ENCODE measurements at regions not wholly inside any gene's neighbourhood (a gene's known extent, or its start where the extent isn't known, plus 50 kb on each side); places are given as distances from the start of the nearest gene placed in this dataset.

GRCh38 chr1:87702455-87702854 is 373.8 kb downstream of the LMO4 start:
- Histone ChIP-seq H3K4me1 (no peaks in the 10 kb centered on the region), H3K27me3 (no peaks in the 10 kb centered on the region)
- intact Hi-C loops (cut with DNase I; ENCODE audit: low total_unique reads), result no loop called here

GRCh38 chr1:87705233-87705632 is 376.6 kb downstream of the LMO4 start:
- H3K27ac ChIP-seq, result no peak overlapping the region
- DNase-seq, result no peak
- no peaks in the 10 kb centered on the region for H3K36me3 ChIP-seq (ENCODE audit: low read depth, missing control alignments)
- H3K4me1 ChIP-seq, result no peaks in the 10 kb centered on the region
- TF ChIP-seq POLR2A (IDR thresholded peaks at IDR 0.05), result no peak
- no peak for TF ChIP-seq CTCF (IDR thresholded peaks at IDR 0.05)
- intact Hi-C loops (cut with DNase I; ENCODE audit: low total_unique reads), result no loop called here
- no peaks in the 10 kb centered on the region for H3K9me3 ChIP-seq
- no peak overlapping the region for H3K4me3 ChIP-seq
- H3K27me3 ChIP-seq, result no peaks in the 10 kb centered on the region
- 95 to 96% methylated on average over 4 of the region's 4 CpGs for WGBS, 2 donors

More at GRCh38 chr1:87702455-87702854, 373.8 kb downstream of the LMO4 start:
- Histone ChIP-seq H3K4me3 (no peak overlapping the region), H3K27ac (no peak overlapping the region), H3K36me3 (ENCODE audit: low read depth, missing control alignments) (no peaks in the 10 kb centered on the region), H3K9me3 (no peaks in the 10 kb centered on the region)
- no peak for DNase-seq
- 96 to 98% methylated on average over 2 of the region's 2 CpGs for WGBS, 2 donors
- TF ChIP-seq POLR2A (IDR thresholded peaks at IDR 0.05), result no peak
- TF ChIP-seq CTCF (IDR thresholded peaks at IDR 0.05), result no peak

- Histone ChIP-seq H3K27me3 (no peaks in the 10 kb centered on the region), H3K4me3 (no peak overlapping the region), H3K4me1 (no peaks in the 10 kb centered on the region), H3K9me3 (no peaks in the 10 kb centered on the region), H3K36me3 (ENCODE audit: low read depth, missing control alignments) (no peaks in the 10 kb centered on the region), H3K27ac (no peak overlapping the region)
- no peak for DNase-seq
- intact Hi-C loops (cut with DNase I; ENCODE audit: low total_unique reads), result no loop called here
- no peak for TF ChIP-seq CTCF (IDR thresholded peaks at IDR 0.05)
- TF ChIP-seq POLR2A (IDR thresholded peaks at IDR 0.05), result no peak
Observed at GRCh38 chr1:87706203-87706602, 377.5 kb downstream of the LMO4 start.

GRCh38 chr1:87706779-87707228 is 378.1 kb downstream of the LMO4 start:
- H3K4me3 ChIP-seq, result no peak overlapping the region
- TF ChIP-seq CTCF (IDR thresholded peaks at IDR 0.05) (no peak), POLR2A (IDR thresholded peaks at IDR 0.05) (no peak)
- no peak overlapping the region for H3K27ac ChIP-seq
- no peaks in the 10 kb centered on the region for H3K36me3 ChIP-seq (ENCODE audit: low read depth, missing control alignments)
- no peaks in the 10 kb centered on the region for H3K9me3 ChIP-seq
- H3K4me1 ChIP-seq, result no peaks in the 10 kb centered on the region
- H3K27me3 ChIP-seq, result no peaks in the 10 kb centered on the region
- WGBS, 2 donors, result 41 to 49% methylated on average over 5 of the region's 5 CpGs
- intact Hi-C loops (cut with DNase I; ENCODE audit: low total_unique reads), result no loop called here
- DNase-seq, result no peak

- 66 to 83% methylated on average over 7 of the region's 7 CpGs for WGBS, 2 donors
- intact Hi-C loops (cut with DNase I; ENCODE audit: low total_unique reads), result no loop called here
- H3K27me3 ChIP-seq, result no peaks in the 10 kb centered on the region
Observed at GRCh38 chr1:87707411-87707810, 378.7 kb downstream of the LMO4 start.

More at GRCh38 chr1:87707411-87707810, 378.7 kb downstream of the LMO4 start:
- no peak overlapping the region for H3K27ac ChIP-seq
- H3K4me3 ChIP-seq, result no peak overlapping the region
- H3K36me3 ChIP-seq (ENCODE audit: low read depth, missing control alignments), result no peaks in the 10 kb centered on the region
- TF ChIP-seq CTCF (IDR thresholded peaks at IDR 0.05) (no peak), POLR2A (IDR thresholded peaks at IDR 0.05) (no peak)
- no peaks in the 10 kb centered on the region for H3K4me1 ChIP-seq
- DNase-seq, result no peak
- H3K9me3 ChIP-seq, result no peaks in the 10 kb centered on the region

Measured in testis (tissue), 2 donors.